Loucy (cell line): ENCODE measurements at regions not wholly inside any gene's neighbourhood (a gene's known extent, or its start where the extent isn't known, plus 50 kb on each side); places are given as distances from the start of the nearest gene placed in this dataset.

Experiments
- CTCF ChIP-seq: fragments of 200-600 bp; sonication (generic); conservative IDR thresholded peaks from 2 replicates; pipeline ENCODE4 v1.5.1; 2014; ENCODE audit warnings: mild to moderate bottlenecking, antibody characterized with exemption, low read length
- EZH2phosphoT487 ChIP-seq: fragments of 200-600 bp; IDR thresholded peaks from 2 replicates; pipeline ENCODE4 v1.6.1; 2018; ENCODE audit warnings: antibody characterized with exemption, mild to moderate bottlenecking, moderate library complexity, borderline replicate concordance

- TF ChIP-seq CTCF (no peak), EZH2phosphoT487 (no peak)
Observed at GRCh38 chr10:65319493-65319892, 1606.3 kb upstream of the LRRTM3 start.
